ENCODE measurements at regions not wholly inside any gene's neighbourhood (a gene's known extent, or its start where the extent isn't known, plus 50 kb on each side); places are given as distances from the start of the nearest gene placed in this dataset.

- H3K27me3 ChIP-seq (replicated peaks; ENCODE audit: insufficient read depth, low read length), result no peaks in the 10 kb centered on the region
- H2AFZ ChIP-seq (ENCODE audit: low read length), result no peak overlapping the region
- no peak for DNase-seq
- no peaks in the 10 kb centered on the region for H3K9me3 ChIP-seq (replicated peaks; ENCODE audit: insufficient read depth, low read length)
- no peaks in the 10 kb centered on the region for H3K79me2 ChIP-seq (ENCODE audit: low read length)
- no peaks in the 10 kb centered on the region for H3K36me3 ChIP-seq (replicated peaks; ENCODE audit: insufficient read depth, low read length)
- no peaks in the 10 kb centered on the region for H4K20me1 ChIP-seq (ENCODE audit: insufficient read depth, low read length)
- no peaks in the 10 kb centered on the region for H3K9me2 ChIP-seq (replicated peaks; ENCODE audit: insufficient read depth, low read length)
- H3K4me3 ChIP-seq (ENCODE audit: low read length), result no peak overlapping the region
- no peaks in the 10 kb centered on the region for H3K4me1 ChIP-seq (ENCODE audit: low read length)
- no peak overlapping the region for H3K27ac ChIP-seq (ENCODE audit: low read length)
- TF ChIP-seq EZH2 (optimal IDR thresholded peaks at IDR 0.05; ENCODE audit: low read depth, low read length), result no peak
- no peak for TF ChIP-seq EZH2phosphoT487 (IDR thresholded peaks at IDR 0.05; ENCODE audit: low read length)
- TF ChIP-seq CTCF (IDR thresholded peaks at IDR 0.05; ENCODE audit: low read length), result no peak
- no peak overlapping the region for H3K4me2 ChIP-seq (ENCODE audit: low read depth, low read length)
- H3F3A ChIP-seq (ENCODE audit: insufficient read depth, low read length), result no peaks in the 10 kb centered on the region
- no peak overlapping the region for H3K9ac ChIP-seq (ENCODE audit: low read length)
Measured at GRCh38 chr1:185546029-185546428, 188.2 kb upstream of the HMCN1 start.

GRCh38 chr1:185541871-185542301, 192.3 kb upstream of the HMCN1 start:
- Histone ChIP-seq H3K27me3 (replicated peaks; ENCODE audit: insufficient read depth, low read length) (no peaks in the 10 kb centered on the region), H3K9ac (ENCODE audit: low read length) (no peak overlapping the region), H3K36me3 (replicated peaks; ENCODE audit: insufficient read depth, low read length) (no peaks in the 10 kb centered on the region), H3K4me2 (ENCODE audit: low read depth, low read length) (no peak overlapping the region), H4K20me1 (ENCODE audit: insufficient read depth, low read length) (no peaks in the 10 kb centered on the region), H2AFZ (ENCODE audit: low read length) (no peak overlapping the region), H3K4me1 (ENCODE audit: low read length) (no peaks in the 10 kb centered on the region), H3K9me3 (replicated peaks; ENCODE audit: insufficient read depth, low read length) (no peaks in the 10 kb centered on the region), H3F3A (ENCODE audit: insufficient read depth, low read length) (no peaks in the 10 kb centered on the region), H3K9me2 (replicated peaks; ENCODE audit: insufficient read depth, low read length) (no peaks in the 10 kb centered on the region), H3K27ac (ENCODE audit: low read length) (no peak overlapping the region), H3K4me3 (ENCODE audit: low read length) (no peak overlapping the region), H3K79me2 (ENCODE audit: low read length) (no peaks in the 10 kb centered on the region)
- DNase-seq, result no peak
- TF ChIP-seq EZH2 (optimal IDR thresholded peaks at IDR 0.05; ENCODE audit: low read depth, low read length), result no peak
- TF ChIP-seq CTCF (IDR thresholded peaks at IDR 0.05; ENCODE audit: low read length), result no peak
- no peak for TF ChIP-seq EZH2phosphoT487 (IDR thresholded peaks at IDR 0.05; ENCODE audit: low read length)

GRCh38 chr1:185540295-185540694, 193.9 kb upstream of the HMCN1 start:
- H4K20me1 ChIP-seq (ENCODE audit: insufficient read depth, low read length), result no peaks in the 10 kb centered on the region
- no peaks in the 10 kb centered on the region for H3K27me3 ChIP-seq (replicated peaks; ENCODE audit: insufficient read depth, low read length)
- H3K4me2 ChIP-seq (ENCODE audit: low read depth, low read length), result no peak overlapping the region
- H3K9ac ChIP-seq (ENCODE audit: low read length), result no peak overlapping the region
- TF ChIP-seq EZH2phosphoT487 (IDR thresholded peaks at IDR 0.05; ENCODE audit: low read length), result no peak
- no peak for TF ChIP-seq EZH2 (optimal IDR thresholded peaks at IDR 0.05; ENCODE audit: low read depth, low read length)
- TF ChIP-seq CTCF (IDR thresholded peaks at IDR 0.05; ENCODE audit: low read length), result no peak
- no peaks in the 10 kb centered on the region for H3K9me2 ChIP-seq (replicated peaks; ENCODE audit: insufficient read depth, low read length)
- no peak for DNase-seq
- no peaks in the 10 kb centered on the region for H3K36me3 ChIP-seq (replicated peaks; ENCODE audit: insufficient read depth, low read length)
- H3K4me3 ChIP-seq (ENCODE audit: low read length), result no peak overlapping the region
- no peak overlapping the region for H2AFZ ChIP-seq (ENCODE audit: low read length)
- no peaks in the 10 kb centered on the region for H3K9me3 ChIP-seq (replicated peaks; ENCODE audit: insufficient read depth, low read length)
- no peak overlapping the region for H3K27ac ChIP-seq (ENCODE audit: low read length)
- no peaks in the 10 kb centered on the region for H3K4me1 ChIP-seq (ENCODE audit: low read length)
- no peaks in the 10 kb centered on the region for H3K79me2 ChIP-seq (ENCODE audit: low read length)
- H3F3A ChIP-seq (ENCODE audit: insufficient read depth, low read length), result no peaks in the 10 kb centered on the region
